HG03442 (cell line): ENCODE measurements at regions not wholly inside any gene's neighbourhood (a gene's known extent, or its start where the extent isn't known, plus 50 kb on each side); places are given as distances from the start of the nearest gene placed in this dataset.

Experiments
- ATAC-seq: cut with Tn5 transposase; IDR thresholded peaks from one replicate; pipeline ENCODE4 v1.9.1; 2021; ENCODE audit warnings: mild to moderate bottlenecking, moderate library complexity; ENCODE audit not compliant: unreplicated experiment

- ATAC-seq, result no peak
Measured at GRCh38 chr1:98386675-98387440, 274.7 kb upstream of the SNX7 start.

GRCh38 chr1:98385652-98386051 lies 275.9 kb upstream of the SNX7 start:
- ATAC-seq, result no peak

- ATAC-seq, result no peak
Measured at GRCh38 chr1:98384461-98385141, 276.9 kb upstream of the SNX7 start.

- ATAC-seq, result no peak
Measured at GRCh38 chr1:98382986-98383740, 278.4 kb upstream of the SNX7 start.

- no peak for ATAC-seq
Measured at GRCh38 chr1:98382586-98382985, 278.9 kb upstream of the SNX7 start.

- no peak for ATAC-seq
Measured at GRCh38 chr1:98374098-98374497, 287.4 kb upstream of the SNX7 start.

- ATAC-seq, result no peak
Measured at GRCh38 chr1:98373056-98373455, 288.5 kb upstream of the SNX7 start.

- ATAC-seq, result no peak
Measured at GRCh38 chr1:98371764-98372163, 289.8 kb upstream of the SNX7 start.

- ATAC-seq, result no peak
Measured at GRCh38 chr1:98369463-98369862, 292.1 kb upstream of the SNX7 start.

- no peak for ATAC-seq
Measured at GRCh38 chr1:98368995-98369394, 292.5 kb upstream of the SNX7 start.

GRCh38 chr1:98367426-98367825 lies 294.1 kb upstream of the SNX7 start:
- no peak for ATAC-seq

- no peak for ATAC-seq
Measured at GRCh38 chr1:98366343-98366742, 295.2 kb upstream of the SNX7 start.

GRCh38 chr1:98364544-98364943 lies 297.0 kb upstream of the SNX7 start:
- no peak for ATAC-seq

- ATAC-seq, result no peak
Measured at GRCh38 chr1:98360864-98361263, 300.7 kb upstream of the SNX7 start.

GRCh38 chr1:98355656-98356383 lies 305.7 kb upstream of the SNX7 start:
- ATAC-seq, result no peak

GRCh38 chr1:98352378-98352777 lies 309.1 kb upstream of the SNX7 start:
- ATAC-seq, result no peak

GRCh38 chr1:98351561-98351960 lies 310.0 kb upstream of the SNX7 start:
- no peak for ATAC-seq

- no peak for ATAC-seq
Measured at GRCh38 chr1:98345417-98345816, 316.1 kb upstream of the SNX7 start.

- ATAC-seq, result no peak
Measured at GRCh38 chr1:98344731-98345130, 316.8 kb upstream of the SNX7 start.

- no peak for ATAC-seq
Measured at GRCh38 chr1:98342566-98342965, 319.0 kb upstream of the SNX7 start.

GRCh38 chr1:98340511-98340910 lies 321.0 kb upstream of the SNX7 start:
- no peak for ATAC-seq
